GM23338 (cell line): ENCODE measurements at regions not wholly inside any gene's neighbourhood (a gene's known extent, or its start where the extent isn't known, plus 50 kb on each side); places are given as distances from the start of the nearest gene placed in this dataset.

Experiments used
- ATAC-seq: fragments of 200-7000 bp; cut with Tn5 transposase; 3 replicates; pipeline ENCODE4 v1.9.1; 2020
- DNase-seq: peaks from one replicate; pipeline ENCODE4 v3.0.0-alpha.2; 2015; ENCODE audit warnings: low spot score
- H2AFZ ChIP-seq: fragments of 200-600 bp; sonication (generic); 2 replicates; pipeline ENCODE4 v1.8.0; 2016; ENCODE audit warnings: antibody characterized with exemption, mild to moderate bottlenecking, moderate library complexity
- H3F3A ChIP-seq: fragments of 200-600 bp; sonication (generic); replicated peaks from 2 replicates; pipeline ENCODE4 v1.8.0; 2017; ENCODE audit warnings: antibody characterized with exemption, mixed run types, low read depth
- H3K27ac ChIP-seq: fragments of 200-600 bp; sonication (generic); 2 replicates; pipeline ENCODE4 v1.6.1; 2016; ENCODE audit warnings: low read depth
- H3K27me3 ChIP-seq: fragments of 200-600 bp; sonication (generic); 2 replicates; pipeline ENCODE4 v1.8.0; 2016; ENCODE audit warnings: mild to moderate bottlenecking, mixed run types, moderate library complexity; ENCODE audit not compliant: insufficient read depth
- H3K36me3 ChIP-seq: fragments of 200-600 bp; sonication (generic); 2 replicates; pipeline ENCODE4 v1.8.0; 2016; ENCODE audit warnings: mild to moderate bottlenecking; ENCODE audit not compliant: insufficient read depth
- H3K4me1 ChIP-seq: fragments of 200-600 bp; sonication (generic); 2 replicates; pipeline ENCODE4 v1.8.0; 2016; ENCODE audit warnings: mild to moderate bottlenecking, moderate library complexity; ENCODE audit not compliant: insufficient read depth
- H3K4me2 ChIP-seq: fragments of 200-600 bp; sonication (generic); 2 replicates; pipeline ENCODE4 v1.7.1; 2017; ENCODE audit warnings: mixed run types
- H3K4me3 ChIP-seq: fragments of 200-600 bp; sonication (generic); 2 replicates; pipeline ENCODE4 v1.6.1; 2016; ENCODE audit warnings: mixed run types
- H3K79me2 ChIP-seq: fragments of 200-600 bp; sonication (generic); replicated peaks from 2 replicates; pipeline ENCODE4 v1.8.0; 2017; ENCODE audit warnings: mild to moderate bottlenecking; ENCODE audit not compliant: insufficient read depth
- H3K9me2 ChIP-seq: fragments of 200-600 bp; sonication (generic); 2 replicates; pipeline ENCODE4 v1.8.0; 2017; ENCODE audit not compliant: insufficient read depth
- H4K20me1 ChIP-seq: fragments of 200-600 bp; sonication (generic); replicated peaks from 2 replicates; pipeline ENCODE4 v1.8.0; 2017; ENCODE audit warnings: mild to moderate bottlenecking; ENCODE audit not compliant: insufficient read depth
- H3K27ac Mint-ChIP-seq: 2 replicates; pipeline ENCODE4 v1.8.0; 2020; ENCODE audit warnings: inconsistent platforms, mild to moderate bottlenecking, moderate library complexity, mixed read lengths
- H3K27me3 Mint-ChIP-seq: 3 replicates; pipeline ENCODE4 v1.8.0; 2022; ENCODE audit warnings: low read depth, mild to moderate bottlenecking, moderate library complexity, mixed read lengths, inconsistent platforms; ENCODE audit not compliant: insufficient read depth, poor library complexity
- H3K36me3 Mint-ChIP-seq: 3 replicates; pipeline ENCODE4 v1.8.0; 2021; ENCODE audit warnings: low read depth, mild to moderate bottlenecking, inconsistent platforms, moderate library complexity, mixed read lengths
- H3K4me1 Mint-ChIP-seq: 3 replicates; pipeline ENCODE4 v1.8.0; 2020; ENCODE audit warnings: mild to moderate bottlenecking, inconsistent platforms, mixed read lengths
- H3K4me3 Mint-ChIP-seq: 3 replicates; pipeline ENCODE4 v1.8.0; 2021; ENCODE audit warnings: moderate library complexity, mild to moderate bottlenecking, inconsistent platforms, mixed read lengths
- H3K9me3 Mint-ChIP-seq: 3 replicates; pipeline ENCODE4 v1.8.0; 2020; ENCODE audit warnings: moderate library complexity, mild to moderate bottlenecking, inconsistent platforms, mixed read lengths
- CREB1 ChIP-seq: fragments of 250-450 bp; sonication (Bioruptor Pico); IDR thresholded peaks from 2 replicates; pipeline ENCODE4 v1.5.0; 2020; ENCODE audit warnings: low read depth, mild to moderate bottlenecking, moderate library complexity
- EZH2 ChIP-seq: fragments of 200-600 bp; sonication (generic); IDR thresholded peaks from one replicate; pipeline ENCODE4 v1.8.0; 2017; ENCODE audit warnings: antibody characterized with exemption, mild to moderate bottlenecking, low read depth; ENCODE audit not compliant: unreplicated experiment
- EZH2phosphoT487 ChIP-seq: fragments of 200-600 bp; sonication (generic); IDR thresholded peaks from one replicate; pipeline ENCODE4 v1.8.1; 2018; ENCODE audit warnings: antibody characterized with exemption; ENCODE audit not compliant: unreplicated experiment
- JUNB ChIP-seq: IDR thresholded peaks from one replicate; pipeline ENCODE4 v1.6.1; 2016; ENCODE audit warnings: antibody characterized with exemption; ENCODE audit not compliant: unreplicated experiment
- NANOG ChIP-seq: IDR thresholded peaks from 2 replicates; pipeline ENCODE4 v1.6.1; 2016; ENCODE audit warnings: antibody characterized with exemption, borderline replicate concordance
- POLR2AphosphoS5 ChIP-seq: IDR thresholded peaks from 2 replicates; pipeline ENCODE4 v1.6.1; 2016; ENCODE audit warnings: antibody characterized with exemption, low read depth
- REST ChIP-seq: IDR thresholded peaks from one replicate; pipeline ENCODE4 v1.6.1; 2018; ENCODE audit warnings: antibody characterized with exemption; ENCODE audit not compliant: unreplicated experiment
- ZNF114 ChIP-seq: fragments of 250-450 bp; sonication (Bioruptor Pico); IDR thresholded peaks from 2 replicates; pipeline ENCODE4 v1.5.0; 2020; ENCODE audit warnings: mild to moderate bottlenecking, moderate library complexity
- ZNF331 ChIP-seq: fragments of 250-450 bp; sonication (Bioruptor Pico); IDR thresholded peaks from 2 replicates; pipeline ENCODE4 v1.5.0; 2020; ENCODE audit warnings: low read depth, mild to moderate bottlenecking, moderate library complexity
- TF ChIP-seq, protein P1 (sequence below): IDR thresholded peaks from 2 replicates; pipeline ENCODE4 v1.6.1; 2016; ENCODE audit warnings: antibody characterized with exemption
- TF ChIP-seq, protein P2 (sequence below), 2 experiments: fragments of 200-600 bp in 1 of 2; sonication (generic) in 1 of 2; conservative IDR thresholded peaks; 2 replicates each; pipeline versions ENCODE4 v1.5.1 to v1.6.1; 2016 to 2017; ENCODE audit warnings: antibody characterized with exemption in 2 of 2, low read depth in 2 of 2, mild to moderate bottlenecking in 2 of 2, moderate library complexity in 1 of 2

GRCh38 chr4:74531963-74532794 lies 87.2 kb downstream of the AREG start:
- peaks cover 4% of the 10 kb centered on the region for H3K27me3 Mint-ChIP-seq

GRCh38 chr4:74534121-74534520 lies 89.2 kb downstream of the AREG start:
- Mint-ChIP-seq H3K9me3 (no peaks in the 10 kb centered on the region), H3K27me3 (peaks cover 4% of the 10 kb centered on the region), H3K4me1 (peaks cover 4% of the 10 kb centered on the region; the same call in 1 of the 3 replicates), H3K4me3 (no peak overlapping the region), H3K27ac (no peak overlapping the region), H3K36me3 (no peaks in the 10 kb centered on the region)
- Histone ChIP-seq H3K27ac (no peak overlapping the region), H3K4me3 (no peak overlapping the region), H3K79me2 (no peaks in the 10 kb centered on the region), H3F3A (no peaks in the 10 kb centered on the region), H3K9me2 (no peaks in the 10 kb centered on the region), H4K20me1 (no peaks in the 10 kb centered on the region), H3K36me3 (no peaks in the 10 kb centered on the region), H2AFZ (no peak overlapping the region), H3K4me1 (no peaks in the 10 kb centered on the region), H3K4me2 (no peak overlapping the region), H3K27me3 (no peaks in the 10 kb centered on the region)
- no peak for ATAC-seq
- DNase-seq: no peak
- TF ChIP-seq POLR2AphosphoS5 (no peak), JUNB (no peak), ZNF114 (CRISPR knock-in tag) (no peak), EZH2 (no peak), REST (no peak), NANOG (no peak), EZH2phosphoT487 (no peak), CREB1 (CRISPR knock-in tag) (no peak), ZNF331 (CRISPR knock-in tag) (no peak)
- TF ChIP-seq, protein P1, sequence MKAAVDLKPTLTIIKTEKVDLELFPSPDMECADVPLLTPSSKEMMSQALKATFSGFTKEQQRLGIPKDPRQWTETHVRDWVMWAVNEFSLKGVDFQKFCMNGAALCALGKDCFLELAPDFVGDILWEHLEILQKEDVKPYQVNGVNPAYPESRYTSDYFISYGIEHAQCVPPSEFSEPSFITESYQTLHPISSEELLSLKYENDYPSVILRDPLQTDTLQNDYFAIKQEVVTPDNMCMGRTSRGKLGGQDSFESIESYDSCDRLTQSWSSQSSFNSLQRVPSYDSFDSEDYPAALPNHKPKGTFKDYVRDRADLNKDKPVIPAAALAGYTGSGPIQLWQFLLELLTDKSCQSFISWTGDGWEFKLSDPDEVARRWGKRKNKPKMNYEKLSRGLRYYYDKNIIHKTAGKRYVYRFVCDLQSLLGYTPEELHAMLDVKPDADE: no peak
- TF ChIP-seq, protein P2, sequence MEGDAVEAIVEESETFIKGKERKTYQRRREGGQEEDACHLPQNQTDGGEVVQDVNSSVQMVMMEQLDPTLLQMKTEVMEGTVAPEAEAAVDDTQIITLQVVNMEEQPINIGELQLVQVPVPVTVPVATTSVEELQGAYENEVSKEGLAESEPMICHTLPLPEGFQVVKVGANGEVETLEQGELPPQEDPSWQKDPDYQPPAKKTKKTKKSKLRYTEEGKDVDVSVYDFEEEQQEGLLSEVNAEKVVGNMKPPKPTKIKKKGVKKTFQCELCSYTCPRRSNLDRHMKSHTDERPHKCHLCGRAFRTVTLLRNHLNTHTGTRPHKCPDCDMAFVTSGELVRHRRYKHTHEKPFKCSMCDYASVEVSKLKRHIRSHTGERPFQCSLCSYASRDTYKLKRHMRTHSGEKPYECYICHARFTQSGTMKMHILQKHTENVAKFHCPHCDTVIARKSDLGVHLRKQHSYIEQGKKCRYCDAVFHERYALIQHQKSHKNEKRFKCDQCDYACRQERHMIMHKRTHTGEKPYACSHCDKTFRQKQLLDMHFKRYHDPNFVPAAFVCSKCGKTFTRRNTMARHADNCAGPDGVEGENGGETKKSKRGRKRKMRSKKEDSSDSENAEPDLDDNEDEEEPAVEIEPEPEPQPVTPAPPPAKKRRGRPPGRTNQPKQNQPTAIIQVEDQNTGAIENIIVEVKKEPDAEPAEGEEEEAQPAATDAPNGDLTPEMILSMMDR (conservative IDR thresholded peaks at IDR 0.05; ENCODE audit: low read depth in 2 of 2): no peak

More at GRCh38 chr4:74531963-74532794, 87.2 kb downstream of the AREG start:
- peak; percentile 90 for ATAC-seq
- Histone ChIP-seq H3K4me3 (no peak overlapping the region), H3K27me3 (no peaks in the 10 kb centered on the region), H4K20me1 (no peaks in the 10 kb centered on the region), H3K9me2 (no peaks in the 10 kb centered on the region), H3K4me1 (no peaks in the 10 kb centered on the region), H3K4me2 (no peak overlapping the region), H3K27ac (no peak overlapping the region), H3K36me3 (no peaks in the 10 kb centered on the region), H3F3A (no peaks in the 10 kb centered on the region), H3K79me2 (no peaks in the 10 kb centered on the region), H2AFZ (no peak overlapping the region)
- no peak overlapping the region; the same call in 1 of the 2 replicates for H3K27ac Mint-ChIP-seq
- H3K9me3 Mint-ChIP-seq: no peaks in the 10 kb centered on the region
- no peaks in the 10 kb centered on the region for H3K36me3 Mint-ChIP-seq
- H3K4me1 Mint-ChIP-seq: peaks cover 4% of the 10 kb centered on the region; the same call in 1 of the 3 replicates
- H3K4me3 Mint-ChIP-seq: no peak overlapping the region
- DNase-seq: peak; percentile 82
- TF ChIP-seq, protein P2 (conservative IDR thresholded peaks at IDR 0.05; ENCODE audit: low read depth in 2 of 2): peak; percentile 66 to 84
- no peak for TF ChIP-seq ZNF114 (CRISPR knock-in tag)
